GM21619 (cell line): ENCODE measurements at regions not wholly inside any gene's neighbourhood (a gene's known extent, or its start where the extent isn't known, plus 50 kb on each side); places are given as distances from the start of the nearest gene placed in this dataset.

ENCODE experiments used
- ATAC-seq: cut with Tn5 transposase; IDR thresholded peaks from one replicate; pipeline ENCODE4 v1.9.1; 2021; ENCODE audit not compliant: unreplicated experiment

DNA sequence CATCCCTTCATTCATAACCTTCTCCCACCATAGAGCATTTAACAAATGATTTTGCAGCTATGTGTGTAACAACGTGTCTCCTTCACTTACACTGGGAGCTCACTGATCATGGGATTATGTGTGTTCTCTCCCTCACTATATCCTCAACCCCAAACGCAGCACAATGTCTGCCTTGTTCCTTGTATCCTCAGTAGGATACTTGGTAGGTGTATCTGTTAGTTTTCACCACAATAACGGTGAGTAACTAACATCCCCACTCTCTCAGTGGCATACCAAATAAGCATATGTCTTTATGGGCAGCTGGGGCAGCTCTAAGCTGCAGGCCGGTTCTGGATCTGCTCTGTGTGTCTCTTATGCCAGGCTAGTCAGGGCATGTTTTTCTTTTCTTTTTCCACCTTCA lies 166.7 kb upstream of the PWP1 start:
- ATAC-seq: no peak

DNA sequence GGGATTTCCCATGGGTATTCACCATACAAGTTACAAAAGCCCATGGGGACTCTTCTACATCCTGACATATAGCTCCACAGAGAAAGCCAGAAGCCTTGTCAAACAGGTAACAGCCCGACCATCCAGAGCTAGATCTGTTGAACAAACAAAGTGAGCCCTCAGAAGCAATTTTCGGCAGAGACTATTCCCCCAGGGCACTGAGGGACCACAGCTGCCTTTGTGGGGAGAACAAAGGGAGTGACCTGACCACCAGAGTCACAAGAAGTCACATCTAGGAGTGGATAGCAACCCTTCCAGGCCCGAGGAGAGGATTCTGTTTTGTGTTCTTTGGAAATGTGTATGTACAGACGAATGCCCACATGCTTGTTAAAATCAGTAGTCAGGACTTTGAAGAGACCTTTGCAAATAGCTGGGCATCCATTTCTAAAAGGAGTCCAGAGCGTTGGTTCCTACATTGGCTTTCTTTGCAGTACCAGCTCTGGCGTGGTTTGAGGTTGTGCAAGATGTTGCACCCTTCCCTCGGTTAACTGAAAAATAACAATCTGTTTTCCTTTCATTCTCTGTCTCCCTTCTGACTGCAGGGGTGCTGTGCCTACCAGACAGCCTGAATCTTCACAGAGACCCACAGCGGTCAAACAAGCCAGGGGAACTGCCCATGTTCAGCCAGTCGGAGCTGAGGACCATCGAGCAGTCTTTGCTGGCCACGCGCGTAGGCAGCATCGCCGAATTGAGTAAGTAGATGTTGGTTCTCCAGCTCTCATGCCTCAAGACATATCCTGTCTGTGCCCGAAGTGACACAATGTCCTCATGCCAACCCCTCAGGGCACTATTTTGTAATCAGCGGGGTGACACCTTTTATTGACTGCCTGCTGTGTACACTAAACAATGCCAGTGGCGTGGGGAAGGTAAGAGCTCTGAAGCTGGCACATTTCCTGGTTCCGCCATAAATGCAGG lies 165.4 kb upstream of the PWP1 start:
- no peak for ATAC-seq

DNA sequence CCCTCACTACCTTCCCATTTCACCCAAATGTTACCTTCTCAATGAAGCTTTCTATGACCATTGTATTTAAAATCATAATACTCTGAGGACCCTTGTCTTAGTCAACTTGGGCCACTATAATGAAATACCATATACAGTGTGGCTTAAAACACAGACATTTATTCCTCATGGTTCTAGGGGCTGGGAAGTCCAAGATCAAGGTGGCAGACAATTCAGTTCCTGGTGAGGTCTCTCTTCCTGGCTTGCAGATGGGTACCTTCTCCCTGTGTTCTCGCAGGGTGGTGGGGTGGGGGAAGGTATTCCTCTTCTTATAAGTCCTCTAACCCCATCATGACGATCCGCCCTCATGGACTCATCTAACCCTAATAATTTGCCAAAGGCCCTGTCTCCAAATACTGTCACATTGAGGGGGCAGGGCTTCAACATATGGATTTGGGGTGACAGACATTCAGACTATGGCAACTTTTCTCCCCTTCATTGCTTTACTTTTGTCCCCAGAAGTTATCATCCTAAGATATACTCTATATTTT lies 163.7 kb upstream of the PWP1 start:
- ATAC-seq: no peak

DNA sequence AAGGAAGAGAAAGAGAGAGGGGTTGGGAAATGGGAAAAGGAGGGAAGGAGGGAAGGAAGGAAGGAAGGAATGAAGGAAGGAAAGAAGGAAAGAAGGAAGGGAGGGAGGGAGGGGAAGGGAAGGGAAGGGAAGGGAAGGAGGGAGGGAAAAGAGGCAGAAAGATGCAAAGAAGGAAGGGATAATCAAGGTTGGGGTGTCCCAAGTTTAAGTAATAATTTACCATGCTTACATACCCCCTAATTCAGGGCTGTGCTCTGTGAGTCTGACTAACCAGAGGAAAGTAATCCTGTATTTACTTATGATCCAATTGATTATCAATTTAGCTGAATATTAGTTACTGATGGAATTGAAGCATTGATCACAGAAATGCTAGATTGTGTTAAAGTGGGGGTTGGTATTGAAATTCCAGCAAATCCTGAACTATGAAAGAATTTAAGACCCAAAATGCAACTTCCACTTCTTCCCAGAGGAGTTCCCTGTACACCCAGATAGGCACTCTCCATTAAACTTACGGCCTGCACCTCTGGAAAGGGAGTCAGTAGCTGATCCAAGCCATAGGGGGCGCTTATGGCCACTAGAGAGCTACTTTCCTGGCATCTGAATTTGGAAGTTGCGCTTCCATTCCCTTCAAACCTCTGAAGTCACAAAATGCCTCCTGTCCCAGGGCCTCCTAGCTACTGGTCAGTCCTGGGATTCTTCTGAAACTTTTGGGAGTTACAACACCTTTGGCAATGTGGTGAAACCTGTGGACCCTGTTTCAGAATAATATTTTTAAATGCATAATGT lies 162.7 kb upstream of the PWP1 start:
- no peak for ATAC-seq

DNA sequence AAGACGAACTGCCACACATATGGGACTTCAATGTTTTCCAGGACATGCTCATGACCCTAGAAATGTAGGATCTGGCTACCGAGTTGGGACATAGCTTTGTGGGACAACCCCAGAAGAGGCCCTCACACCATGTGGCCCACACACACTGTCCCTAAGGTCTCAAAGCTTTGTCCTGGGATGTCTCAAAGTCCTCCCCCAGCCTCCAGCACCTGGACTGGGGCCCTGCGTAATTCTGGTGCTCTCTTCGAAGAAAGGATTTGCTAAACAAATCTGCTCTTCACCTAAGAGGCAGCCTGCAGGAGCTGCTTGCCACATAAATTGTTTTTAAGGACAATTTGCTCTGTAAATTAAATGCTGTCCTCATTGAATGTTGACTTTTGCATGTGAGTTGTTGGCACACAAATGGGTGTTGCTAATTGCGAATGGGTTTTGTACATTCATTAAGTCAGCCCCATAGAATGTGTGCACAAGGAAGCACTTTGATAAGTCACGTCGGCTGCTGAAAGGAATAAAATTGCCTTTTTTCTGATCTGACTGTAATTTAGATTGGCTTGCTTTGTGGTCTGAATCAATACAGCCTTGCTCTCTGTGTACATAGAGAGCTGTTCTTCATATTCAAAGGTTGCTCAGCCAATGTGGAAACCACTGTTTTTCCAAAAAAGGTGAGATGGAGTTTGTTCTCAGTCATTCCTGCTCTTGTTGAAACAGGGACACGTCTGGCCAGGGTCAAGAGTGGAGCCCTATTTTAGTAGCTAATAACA lies 161.6 kb upstream of the PWP1 start:
- ATAC-seq: no peak

DNA sequence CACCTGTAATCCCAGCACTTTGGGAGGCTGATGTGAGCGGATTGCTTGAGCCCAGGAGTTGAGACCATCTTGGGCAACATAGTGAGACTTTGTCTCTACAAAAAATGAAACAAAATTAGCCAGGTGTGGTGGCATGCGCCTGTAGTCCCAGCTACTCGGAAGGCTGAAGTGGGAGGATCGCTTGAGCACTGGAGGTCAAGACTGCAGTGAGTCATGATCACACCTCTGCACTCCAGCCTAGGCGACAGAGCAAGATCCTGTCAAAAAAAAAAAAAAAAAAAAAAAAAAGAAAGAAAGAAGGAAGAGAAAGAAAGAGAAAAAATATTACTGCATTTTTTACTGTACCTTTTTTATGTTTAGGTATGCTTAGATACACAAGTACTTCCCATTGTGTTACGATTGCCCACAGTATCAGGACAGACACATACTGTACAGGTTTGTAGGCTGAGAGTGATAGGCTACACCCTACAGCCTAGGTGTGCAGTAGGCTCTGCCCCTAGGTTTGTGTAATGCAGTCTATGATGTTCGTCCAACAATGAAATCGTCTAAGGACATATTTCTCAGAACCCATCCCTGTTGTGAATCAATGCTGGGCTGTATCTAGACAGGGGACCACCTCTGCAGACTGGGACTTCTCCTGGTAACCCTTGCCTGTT lies 160.4 kb upstream of the PWP1 start:
- ATAC-seq: no peak

DNA sequence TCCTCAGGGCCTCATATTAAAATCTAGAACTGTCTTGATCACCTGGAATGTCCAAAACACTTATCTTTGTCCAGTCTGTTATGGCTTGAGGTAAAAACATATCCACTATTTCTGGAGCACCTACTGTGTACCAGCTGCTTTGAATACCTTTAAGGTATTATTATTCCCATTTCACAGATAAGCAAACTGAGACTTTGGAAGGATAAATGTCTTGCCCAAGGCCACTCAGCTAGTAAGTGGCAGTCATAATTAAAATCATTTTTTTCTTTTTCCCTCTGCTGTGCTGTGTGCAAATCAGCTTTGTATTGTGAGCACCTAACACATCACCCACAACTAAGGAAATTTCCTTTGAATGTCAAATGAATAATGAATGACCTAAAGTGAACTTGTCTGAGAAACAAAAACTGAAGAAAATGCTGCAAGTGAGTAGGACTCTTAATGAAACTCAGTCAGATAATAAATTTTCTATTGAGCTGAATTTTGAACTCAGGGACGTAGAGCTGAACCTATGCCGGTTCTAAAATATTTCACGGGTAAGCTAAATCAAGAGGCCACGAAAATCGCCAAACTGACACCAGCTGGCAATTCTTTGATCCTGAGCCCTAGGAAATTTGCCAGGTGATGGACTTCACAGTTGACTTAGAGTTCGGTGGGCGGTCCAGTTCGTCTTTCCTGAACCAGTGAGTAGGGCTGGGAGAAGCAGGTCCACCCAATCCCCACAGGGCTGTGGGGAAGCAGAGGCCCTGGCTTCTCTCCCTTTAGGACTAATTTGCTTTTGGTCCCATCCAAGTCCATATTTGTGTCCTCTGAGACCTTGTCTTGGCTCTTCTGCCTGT lies 159.7 kb upstream of the PWP1 start:
- ATAC-seq: no peak

DNA sequence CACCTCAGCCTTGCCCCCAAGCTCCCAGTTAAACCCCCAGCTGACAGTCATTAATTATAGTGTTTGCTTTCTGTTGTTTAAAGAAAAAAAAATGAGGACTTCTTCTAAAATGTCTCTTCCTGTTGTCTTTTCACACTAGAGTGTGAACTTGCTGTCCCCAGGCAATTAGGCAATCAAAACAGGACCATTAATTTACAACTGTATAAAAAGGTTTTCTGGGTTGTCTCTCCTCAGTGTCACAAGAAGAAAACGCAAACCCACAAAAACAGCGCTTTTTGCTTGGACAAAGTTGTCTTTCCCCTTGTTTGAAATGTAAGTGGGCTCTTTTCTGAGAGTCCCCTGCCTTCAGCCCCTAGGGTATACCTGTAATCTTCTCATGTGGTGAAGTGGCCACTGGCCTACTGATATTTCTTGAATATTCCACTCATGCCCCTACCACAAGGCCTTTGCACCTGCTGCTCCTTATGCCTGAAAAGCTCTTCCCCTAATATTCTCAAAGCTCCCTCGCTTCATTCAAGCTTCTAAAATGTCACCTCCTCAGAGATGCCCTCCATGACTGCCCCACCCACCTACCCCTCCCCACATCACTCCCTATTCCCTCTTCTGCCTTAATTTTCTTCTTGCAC lies 158.9 kb upstream of the PWP1 start:
- no peak for ATAC-seq

DNA sequence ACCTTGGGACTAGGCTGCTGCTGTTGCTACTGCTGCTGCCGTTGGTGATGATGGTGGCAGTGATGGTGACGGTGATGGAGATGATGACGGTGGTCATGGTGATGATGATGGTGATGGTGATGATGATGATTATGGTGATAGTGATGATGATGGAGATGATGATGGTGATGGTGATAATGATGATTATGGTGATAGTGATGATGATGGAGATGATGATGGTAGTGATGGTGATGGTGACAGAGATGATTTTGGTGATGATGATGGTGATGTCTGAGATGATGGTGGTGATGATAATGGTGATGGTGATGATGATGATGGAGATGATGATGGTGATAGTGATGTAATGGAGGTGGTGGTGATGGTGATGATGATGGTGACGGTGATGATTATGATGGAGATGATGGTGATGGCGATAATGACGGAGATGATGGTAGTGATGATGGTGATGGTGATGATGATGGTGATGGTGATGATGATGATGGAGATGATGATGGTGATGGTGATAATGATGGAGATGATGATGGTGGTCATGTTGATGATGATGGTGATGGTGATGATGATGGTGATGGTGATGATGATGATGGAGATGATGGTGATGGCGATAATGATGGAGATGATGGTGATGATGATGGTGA lies 156.8 kb upstream of the PWP1 start:
- no peak for ATAC-seq

DNA sequence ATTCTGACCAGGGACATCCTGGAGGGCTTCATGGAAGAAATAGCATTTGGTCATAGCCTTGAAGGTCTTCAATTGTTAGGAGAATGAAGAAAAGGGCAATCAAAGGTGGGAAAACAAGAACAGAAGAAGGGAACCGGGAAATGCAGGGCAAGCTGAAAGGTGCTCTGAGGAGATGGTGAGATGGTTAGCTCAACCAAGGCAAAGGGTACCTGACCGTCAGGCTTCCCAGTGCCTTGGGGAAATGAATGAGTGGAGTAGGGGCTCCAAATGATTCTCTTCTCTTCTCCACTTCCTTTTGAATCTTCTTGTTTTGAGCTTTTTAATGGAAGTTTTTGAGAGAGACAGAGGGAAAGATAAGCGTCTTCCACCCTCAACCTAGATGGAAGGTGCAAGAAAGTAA lies 155.6 kb upstream of the PWP1 start:
- ATAC-seq: no peak

DNA sequence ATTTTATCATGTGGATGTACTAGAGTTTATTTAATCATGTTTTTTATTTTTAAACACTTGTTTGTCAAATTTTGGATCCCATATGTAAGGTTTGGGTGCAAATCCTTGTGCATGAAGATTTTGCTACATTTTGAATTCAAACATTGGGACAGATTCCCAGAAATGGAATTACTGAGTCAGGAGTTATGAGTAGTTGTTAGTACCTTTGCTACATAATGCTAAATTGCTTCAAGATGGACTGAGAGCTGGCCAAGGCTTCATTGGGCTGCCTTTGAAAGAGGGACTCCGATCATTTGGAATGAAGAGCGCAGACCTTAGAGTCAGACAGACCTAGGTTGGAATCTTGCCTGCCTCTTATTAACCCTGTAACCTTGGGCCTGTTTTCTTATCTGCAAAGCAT lies 154.9 kb upstream of the PWP1 start:
- ATAC-seq: no peak

DNA sequence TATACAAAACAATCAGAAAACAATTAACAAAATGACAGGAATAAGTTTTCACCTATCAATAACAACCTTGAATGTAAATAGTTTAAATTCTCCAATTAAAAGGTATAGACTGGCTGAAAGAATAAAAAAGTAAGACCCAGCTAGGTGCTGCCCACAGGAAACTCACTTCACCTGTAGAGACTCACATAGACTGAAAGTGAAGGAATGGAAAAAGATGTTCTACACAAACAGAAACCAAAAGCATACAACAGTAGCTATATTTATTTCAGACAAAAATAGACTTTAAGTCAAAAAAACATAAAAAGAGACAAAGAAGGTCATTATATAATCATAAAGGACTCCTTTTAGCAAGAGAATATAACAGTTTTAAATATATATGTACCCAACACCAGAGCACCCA lies 152.4 kb upstream of the PWP1 start:
- peak; percentile 94 for ATAC-seq

DNA sequence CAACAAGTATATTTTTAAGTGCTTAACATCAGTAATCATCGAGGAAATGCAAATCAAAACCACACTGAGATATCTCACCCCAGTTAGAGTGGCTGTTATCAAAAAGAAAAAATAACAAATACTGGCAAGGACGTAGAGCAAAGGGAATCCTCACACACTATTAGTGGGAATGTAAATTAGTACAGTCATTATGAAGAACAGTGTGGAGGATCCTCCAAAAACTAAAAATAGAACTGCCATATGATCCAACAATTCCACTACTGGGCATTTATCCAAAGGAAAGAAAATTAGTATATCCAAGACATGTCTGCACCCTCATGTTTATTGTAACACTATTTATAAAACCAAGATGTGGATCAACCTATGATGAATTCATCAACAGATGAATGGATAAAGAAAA lies 149.0 kb upstream of the PWP1 start:
- ATAC-seq: no peak

DNA sequence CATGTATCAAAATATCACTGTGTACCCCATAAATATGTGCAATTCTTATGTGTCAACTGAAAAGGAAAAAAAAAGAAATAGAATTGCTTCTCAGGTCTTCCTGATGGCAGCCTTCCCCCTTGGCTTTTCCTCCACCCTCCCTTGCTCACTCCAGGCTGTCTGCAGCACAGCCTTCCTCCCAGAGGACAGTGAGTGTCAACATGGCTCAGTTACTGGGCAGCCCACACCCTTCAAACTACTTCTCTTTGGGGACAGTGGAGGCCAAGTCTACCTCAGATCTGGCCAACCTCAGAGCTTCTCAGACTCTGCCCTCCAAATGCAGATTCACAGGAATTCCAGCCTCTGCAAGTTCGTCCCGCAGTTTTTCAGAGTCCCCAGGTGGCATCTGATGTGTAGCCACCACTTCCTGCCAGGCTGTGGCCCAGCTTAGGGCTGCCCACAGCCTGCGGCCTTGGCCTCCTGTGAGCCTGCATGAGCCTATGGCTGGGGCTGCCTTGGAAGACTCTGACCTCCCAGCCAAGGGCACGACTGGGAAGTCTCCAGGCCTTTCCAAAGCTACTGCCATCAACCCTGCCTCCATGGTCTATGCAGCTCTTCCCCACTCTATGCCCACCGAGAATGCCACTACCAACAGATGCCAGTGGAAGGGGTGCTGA lies 148.0 kb upstream of the PWP1 start:
- ATAC-seq: no peak

DNA sequence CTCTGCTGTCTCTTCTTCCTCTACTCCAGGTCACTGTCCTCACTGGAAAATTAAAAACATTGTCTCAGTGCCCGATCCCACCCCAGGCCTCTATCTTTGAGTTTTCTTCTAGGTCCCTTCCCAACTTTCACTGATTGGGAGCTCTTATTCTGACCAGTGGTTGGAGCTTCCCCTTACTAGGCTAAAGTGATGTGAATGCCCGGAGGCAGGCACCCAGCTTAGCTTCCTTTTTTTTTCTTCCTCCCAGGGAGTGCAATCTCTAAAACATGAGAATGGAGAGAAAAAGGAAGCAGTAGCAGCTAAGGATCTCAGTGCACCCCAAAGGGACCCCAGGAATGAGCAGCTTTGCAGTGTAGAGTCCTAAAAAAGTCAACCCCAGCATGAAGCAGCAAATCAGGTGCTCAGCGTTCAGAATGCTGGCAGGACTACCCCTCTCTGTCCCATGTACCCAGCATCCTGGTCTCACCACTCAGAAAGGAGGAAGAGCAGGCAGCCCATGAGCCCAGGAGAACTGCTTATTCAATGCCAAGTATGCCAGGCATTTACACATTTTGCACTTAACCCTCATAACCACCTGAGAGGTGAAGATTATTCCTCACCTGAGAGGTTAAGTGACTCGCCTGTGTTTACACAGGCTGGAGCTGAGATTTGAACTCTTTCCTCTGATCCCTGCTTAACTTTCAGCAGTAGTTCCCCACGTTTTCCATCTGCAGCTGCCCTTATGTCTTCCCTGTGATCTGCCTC lies 146.2 kb upstream of the PWP1 start:
- ATAC-seq: no peak

DNA sequence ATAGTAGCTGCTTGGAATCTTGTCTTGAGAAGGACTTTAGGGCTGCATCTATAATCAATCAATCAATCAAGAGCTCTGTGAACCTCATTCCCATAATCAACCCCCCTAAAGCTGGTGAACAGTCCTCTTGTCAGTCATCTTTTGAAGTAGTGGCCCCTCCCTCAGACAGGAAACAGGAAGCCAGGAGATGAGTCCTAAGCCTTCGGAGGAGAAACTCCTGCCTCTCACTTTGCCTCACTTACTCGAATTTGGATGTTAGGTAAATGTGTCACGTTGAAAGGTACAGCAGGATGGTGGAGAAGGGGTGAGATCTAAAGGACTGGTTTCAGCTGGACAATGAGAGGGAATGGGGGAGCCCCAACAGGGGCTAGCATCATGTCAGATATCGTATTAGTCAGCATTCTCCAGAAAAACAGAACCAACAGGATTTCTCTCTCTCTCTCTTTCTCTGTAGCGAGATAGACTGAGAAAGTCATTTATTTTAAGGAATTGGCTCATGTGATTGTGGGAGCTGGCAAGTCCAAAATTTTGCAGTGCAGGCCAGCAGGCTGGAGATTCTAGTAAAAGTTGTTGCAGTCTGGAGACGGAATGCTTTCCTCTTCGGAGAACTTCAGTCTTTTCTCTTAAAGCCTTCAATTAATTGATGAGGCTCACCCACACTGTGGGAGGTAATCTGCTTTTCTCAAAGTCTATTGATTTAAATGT lies 144.4 kb upstream of the PWP1 start:
- no peak for ATAC-seq

DNA sequence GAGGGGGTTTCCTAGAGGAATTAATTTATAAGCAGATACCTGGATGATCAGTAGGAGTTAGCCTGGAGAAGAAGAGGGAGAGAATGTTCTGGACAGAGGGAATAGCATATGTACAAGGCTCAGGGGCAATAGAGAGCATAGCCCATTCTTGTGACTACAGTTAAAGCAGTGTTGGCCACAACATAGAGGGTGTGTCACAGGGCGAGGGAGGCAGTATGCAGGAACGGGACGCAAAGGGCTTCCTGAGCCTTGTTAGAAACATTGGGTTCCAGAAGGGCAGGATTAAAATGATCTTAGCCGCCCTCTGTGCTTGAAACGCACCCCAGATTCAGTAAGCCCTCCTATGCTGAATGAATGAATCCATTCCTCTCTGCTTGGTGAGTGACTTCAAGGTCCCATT lies 142.2 kb upstream of the PWP1 start:
- no peak for ATAC-seq
